ENCODE measurements at regions not wholly inside any gene's neighbourhood (a gene's known extent, or its start where the extent isn't known, plus 50 kb on each side); places are given as distances from the start of the nearest gene placed in this dataset.
"Not testable (repeated sequence)": the region's sequence is repeated elsewhere in the genome, so short reads cannot be mapped to it uniquely, and the experiment has no call there.

- in situ Hi-C loops (cut with MboI; ENCODE audit: low pct_unique_long_range_greater_than_20kb, low sequenced_read_pairs, unreplicated experiment) = no loop called here
- TF ChIP-seq CTCF (IDR thresholded peaks at IDR 0.05; ENCODE audit: extremely low read depth, insufficient read depth, missing control alignments) = no peak
- DNase-seq (ENCODE audit: low spot score) = no peak
Observed at GRCh38 chr6:55937261-55937947, 62.0 kb upstream of the BMP5 start.

GRCh38 chr6:55931101-55931500 is 55.7 kb upstream of the BMP5 start:
- no peak for DNase-seq (ENCODE audit: low spot score)
- in situ Hi-C loops (cut with MboI; ENCODE audit: low pct_unique_long_range_greater_than_20kb, low sequenced_read_pairs, unreplicated experiment) = no loop called here
- no peak for TF ChIP-seq CTCF (IDR thresholded peaks at IDR 0.05; ENCODE audit: extremely low read depth, insufficient read depth, missing control alignments)

- in situ Hi-C loops (cut with MboI; ENCODE audit: low pct_unique_long_range_greater_than_20kb, low sequenced_read_pairs, unreplicated experiment); DNase-seq (ENCODE audit: low spot score): not testable (repeated sequence)
Observed at GRCh38 chr6:55927713-55928112, 52.3 kb upstream of the BMP5 start.

GRCh38 chr6:55925292-55925691 is 49.9 kb upstream of the BMP5 start:
- in situ Hi-C loops (cut with MboI; ENCODE audit: low pct_unique_long_range_greater_than_20kb, low sequenced_read_pairs, unreplicated experiment) = no loop called here
- DNase-seq (ENCODE audit: low spot score) = no peak
- TF ChIP-seq CTCF (IDR thresholded peaks at IDR 0.05; ENCODE audit: extremely low read depth, insufficient read depth, missing control alignments) = no peak

All from GM13977 (cell line).